HT1080 (cell line): ENCODE measurements at regions not wholly inside any gene's neighbourhood (a gene's known extent, or its start where the extent isn't known, plus 50 kb on each side); places are given as distances from the start of the nearest gene placed in this dataset.

Experiments
- DNase-seq: peaks from one replicate; pipeline ENCODE4 v3.0.0-alpha.2; 2015; ENCODE audit warnings: low read depth

DNA sequence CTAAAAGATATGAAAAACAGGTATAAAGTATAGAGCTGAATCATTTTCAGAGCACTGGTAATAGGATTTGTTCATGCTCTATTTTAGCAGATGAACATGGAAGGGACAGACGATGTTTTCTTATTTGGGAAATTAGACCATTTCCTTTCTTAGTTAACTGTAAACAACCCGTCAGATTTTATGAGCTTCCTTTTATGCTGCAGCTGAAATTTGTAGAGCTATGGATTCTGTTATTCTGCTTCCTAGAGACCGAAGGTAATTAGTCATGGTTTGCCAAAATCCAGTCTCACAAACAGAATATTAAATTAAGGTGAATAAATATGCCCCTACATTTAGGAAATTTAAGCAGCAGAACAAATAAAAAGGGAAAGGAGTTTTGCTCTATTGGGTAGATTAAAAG lies 180.2 kb upstream of the SYT1 start:
- no peak for DNase-seq

DNA sequence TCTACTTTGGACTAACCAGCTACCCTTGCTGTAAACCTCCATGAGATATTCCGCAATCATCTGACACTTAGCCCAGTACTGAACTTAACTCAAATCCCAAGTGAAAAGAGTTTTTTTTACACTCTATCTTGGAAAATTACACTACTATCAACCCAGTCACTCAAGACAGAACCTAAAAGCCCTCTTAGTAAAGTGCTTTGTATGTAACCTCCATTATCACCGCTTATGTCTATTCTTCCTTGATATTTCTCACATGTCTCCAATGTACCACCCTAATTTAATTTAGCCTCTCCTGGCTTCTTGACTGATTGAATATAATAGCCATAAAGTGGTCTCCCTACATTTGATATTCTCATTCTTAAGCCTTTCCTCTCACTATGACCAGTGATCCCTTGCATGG lies 168.8 kb upstream of the SYT1 start:
- no peak for DNase-seq

DNA sequence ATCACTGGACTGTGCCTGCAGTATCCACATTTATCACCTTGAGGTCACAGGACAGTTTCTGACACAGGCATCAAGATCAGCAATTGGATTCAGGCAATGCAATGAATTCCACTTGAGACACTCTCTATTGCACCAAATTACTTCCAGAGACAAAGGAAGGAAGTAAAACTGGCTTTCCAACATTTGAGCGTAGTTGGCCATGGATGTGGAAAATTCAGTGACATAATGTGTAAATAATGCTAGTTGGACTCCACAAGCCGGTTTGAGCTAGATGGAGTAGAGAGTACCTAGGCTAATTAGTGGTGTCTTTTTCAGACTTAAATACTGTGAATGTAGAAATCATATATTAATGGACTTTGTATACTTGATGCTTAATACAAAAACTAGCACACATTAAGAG lies 168.3 kb upstream of the SYT1 start:
- no peak for DNase-seq

DNA sequence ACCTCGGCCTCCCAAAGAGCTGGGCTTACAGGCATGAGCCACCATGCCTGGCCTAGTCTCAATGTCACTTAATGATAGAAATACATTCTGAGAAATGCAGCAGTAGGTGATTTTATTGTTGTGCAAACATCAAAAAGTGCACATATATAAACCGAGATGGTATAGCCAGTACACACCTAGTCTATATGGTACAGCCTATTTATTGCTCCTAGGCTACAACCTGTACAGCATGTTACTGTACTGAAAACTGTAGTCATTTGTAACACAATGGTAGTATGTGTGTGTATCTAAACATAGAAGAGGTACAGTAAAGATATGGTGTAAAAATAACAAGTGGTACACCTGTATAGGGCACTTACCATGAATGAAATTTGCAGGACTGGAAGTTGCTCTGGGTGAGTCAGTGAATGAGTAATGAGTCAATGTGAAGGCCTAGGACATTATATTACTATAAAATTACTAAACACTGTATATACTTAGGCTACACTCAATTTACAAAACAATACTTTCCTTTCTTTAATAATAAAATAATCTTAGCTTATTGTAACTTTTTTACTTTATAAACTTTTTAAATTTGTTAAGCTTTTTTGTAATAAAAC lies 166.7 kb upstream of the SYT1 start:
- peak; percentile 66 for DNase-seq

DNA sequence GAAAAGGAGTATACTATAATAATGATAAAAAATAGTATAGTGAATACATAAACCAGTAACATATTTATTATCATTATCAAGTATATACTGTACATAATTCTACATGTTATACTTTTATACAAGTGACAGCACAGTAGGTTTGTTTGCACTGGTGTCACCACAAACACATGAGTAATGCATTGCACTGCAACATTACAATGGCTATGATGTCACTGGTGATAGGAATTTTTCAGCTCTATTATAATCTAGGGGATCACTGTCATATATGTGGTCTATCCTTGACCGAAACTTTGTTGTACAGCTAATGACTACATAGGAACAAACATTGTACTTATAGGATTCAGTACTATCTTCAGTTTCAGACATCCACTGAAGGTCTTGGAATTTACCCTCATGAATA lies 165.8 kb upstream of the SYT1 start:
- DNase-seq: peak; percentile 35

DNA sequence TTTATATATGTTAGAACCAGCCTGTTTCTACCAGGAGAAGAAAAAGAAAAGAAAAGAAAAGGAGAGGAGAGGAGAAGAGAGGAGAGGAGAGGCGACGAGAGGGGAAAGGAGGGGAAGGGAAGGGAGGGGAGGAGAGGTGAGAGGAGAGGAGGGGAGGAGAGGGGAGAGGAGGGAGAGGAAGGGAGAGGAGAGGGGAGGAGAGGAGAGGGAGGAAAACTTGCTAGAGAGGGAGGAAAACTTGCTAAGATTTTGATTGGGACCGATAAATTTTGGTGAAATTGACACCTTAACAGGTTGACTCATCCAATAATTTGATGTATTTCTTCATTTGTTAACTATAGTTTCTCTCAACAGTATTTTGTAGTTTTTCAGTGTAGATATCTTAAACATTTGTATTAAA lies 164.0 kb upstream of the SYT1 start:
- DNase-seq: no peak

DNA sequence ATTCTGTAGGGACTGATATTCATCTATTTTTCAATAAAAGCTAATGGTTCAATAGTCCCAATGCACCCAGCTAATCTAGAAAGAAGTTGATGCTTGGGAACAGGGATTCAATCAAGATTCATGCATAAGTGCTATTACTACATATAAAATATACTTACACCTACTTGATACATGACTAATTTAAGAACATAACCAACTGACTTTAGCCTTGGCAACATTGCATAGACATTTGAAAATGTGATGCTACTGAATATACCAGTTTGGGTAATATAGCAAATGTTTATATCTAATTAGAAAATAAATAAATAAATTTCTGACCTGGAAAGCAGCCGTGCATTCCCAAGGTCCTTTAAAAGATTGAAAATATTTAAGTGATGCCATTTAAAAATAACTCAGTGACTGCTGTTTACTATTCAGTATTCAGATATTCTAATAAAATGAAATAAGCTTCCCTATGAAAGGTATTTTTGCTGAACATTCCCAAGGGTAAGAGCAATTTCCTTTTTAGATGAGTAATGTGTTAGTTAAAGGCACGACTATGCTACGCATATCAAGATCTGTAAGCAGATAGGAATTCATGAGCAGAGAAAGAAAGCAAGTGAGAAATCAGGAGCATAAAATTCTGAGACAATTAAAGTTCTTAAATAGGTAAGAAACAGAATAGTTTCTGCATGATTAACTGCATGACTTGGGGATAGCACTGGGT lies 160.6 kb upstream of the SYT1 start:
- DNase-seq: peak; percentile 90

DNA sequence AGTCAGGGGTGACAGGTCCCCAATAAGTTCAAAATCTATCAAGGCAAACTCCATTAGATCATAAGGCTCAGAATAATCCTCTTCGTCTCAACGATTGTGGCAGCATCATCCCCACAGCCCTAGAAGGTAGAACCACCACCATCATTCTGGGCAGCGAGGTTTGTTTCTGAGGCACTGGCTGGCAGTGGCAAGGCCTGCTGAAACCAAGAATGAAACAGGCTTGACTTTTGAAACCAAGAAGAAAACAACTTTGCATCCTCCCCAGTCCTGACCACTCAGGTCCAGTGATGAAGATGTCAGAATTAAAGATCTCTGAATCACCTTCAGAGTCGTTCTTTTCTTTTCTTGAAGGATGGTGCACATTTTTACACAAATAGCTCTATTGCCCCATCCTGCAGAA lies 152.6 kb upstream of the SYT1 start:
- no peak for DNase-seq

DNA sequence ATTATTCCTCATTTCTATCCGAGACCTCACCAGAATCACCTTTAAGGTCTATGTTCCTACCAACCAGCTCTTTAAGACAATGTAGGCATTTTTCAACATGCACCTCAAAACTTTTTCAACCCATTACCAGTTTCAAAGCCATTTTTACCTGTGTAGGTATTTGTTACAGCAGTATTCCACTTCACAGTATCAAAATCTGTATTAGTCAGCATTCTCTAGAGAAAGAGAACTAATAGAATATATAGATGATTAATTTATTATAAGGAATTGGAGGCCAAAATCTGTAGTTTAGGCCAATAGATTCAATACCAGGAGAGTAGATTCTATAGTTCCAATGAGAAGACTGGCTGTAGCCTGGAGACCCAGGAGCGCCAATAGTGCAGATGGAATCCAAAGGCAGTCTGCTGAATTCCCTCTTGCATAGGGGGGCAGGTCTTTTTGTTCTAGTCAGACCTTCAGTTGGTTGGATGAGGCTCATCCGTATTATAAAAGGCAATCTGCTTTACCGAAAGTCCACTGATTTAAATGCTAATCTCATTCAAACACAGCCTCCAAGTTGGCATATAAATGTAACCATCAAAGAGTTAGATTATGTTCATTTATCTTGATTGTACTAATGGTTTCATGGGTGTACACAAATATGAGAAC lies 151.6 kb upstream of the SYT1 start:
- no peak for DNase-seq

DNA sequence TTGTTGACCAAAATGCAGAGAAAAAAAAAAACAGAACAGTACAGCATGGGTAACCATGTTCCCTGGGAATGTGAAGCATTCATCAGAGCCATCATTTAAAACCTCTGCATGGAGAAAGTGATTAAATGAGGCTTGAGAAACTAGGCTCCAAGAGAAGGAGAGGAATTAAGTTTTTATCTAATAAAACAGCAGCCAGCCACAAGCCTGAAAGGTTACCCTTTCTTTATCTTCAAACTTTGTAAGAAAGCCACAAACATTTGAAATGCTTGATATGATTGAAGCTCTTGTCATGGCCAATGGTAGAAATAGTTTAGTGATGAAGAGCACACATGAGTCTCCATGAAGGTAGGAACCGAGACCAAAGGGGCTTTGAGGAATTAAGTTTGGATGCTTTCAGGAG lies 144.9 kb upstream of the SYT1 start:
- DNase-seq: no peak

DNA sequence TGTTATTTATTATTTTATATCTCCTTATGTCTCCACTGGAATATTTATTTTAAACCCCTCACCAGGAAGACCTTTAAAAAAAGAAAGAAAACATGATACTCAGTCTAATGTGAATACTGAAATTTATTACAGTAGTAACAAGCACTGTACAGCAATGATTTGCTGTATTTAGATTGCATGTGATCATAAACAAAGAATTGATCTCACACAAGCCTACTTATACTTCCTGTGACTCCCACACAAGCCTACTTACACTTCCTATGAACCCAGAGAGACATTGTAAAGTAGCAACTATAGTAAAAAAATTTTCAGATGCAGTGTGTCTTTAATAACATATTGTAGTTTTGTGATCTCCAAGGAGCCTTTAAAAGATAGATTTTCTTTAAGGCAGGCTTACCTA lies 142.7 kb upstream of the SYT1 start:
- DNase-seq: no peak

DNA sequence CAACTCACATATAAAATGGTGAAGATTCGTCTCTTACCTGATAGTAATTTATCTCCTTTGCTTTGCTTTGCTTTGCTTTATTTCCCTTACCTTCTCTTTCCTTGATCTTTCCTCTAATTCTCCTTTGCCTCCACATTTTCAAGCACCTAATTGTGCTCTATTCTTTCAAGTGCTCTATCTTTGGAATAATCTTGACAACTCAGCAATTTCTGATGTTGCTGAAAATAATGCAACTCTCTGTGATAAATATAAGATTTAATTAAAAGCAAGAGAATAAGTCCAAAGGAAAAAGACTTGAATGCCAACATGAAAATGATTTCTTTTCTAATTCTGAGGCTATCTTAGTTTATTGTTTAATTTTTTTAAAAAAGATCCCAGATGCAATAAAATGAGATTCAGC lies 139.5 kb upstream of the SYT1 start:
- DNase-seq: no peak

DNA sequence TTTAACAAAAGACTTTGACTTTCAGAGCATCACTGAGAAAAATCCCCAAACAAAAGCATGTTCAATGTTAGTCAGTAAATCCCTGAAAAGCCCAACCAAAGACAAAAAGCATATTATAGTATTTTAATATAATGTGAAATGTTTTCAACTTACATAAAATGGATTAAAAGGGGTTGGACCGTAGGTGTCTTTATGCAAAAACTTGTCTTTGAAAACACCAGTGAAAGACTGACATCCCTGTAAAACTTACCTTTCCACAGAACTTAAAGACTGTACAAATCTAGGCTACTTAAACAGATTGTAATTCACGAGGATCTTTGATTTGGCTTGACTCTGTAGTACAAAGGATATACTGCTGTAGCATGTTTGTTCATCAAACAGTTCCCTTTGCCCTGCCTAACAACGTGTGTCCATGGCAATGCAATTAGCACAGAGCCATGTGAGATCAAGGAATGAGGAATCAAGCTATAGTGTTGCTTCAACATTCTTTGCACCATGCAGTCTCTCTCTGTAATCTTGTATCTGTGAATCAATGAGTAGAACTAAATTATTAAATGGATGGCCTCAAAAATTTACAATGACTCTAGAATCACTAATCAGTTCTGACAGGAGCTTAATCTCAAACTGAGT lies 138.5 kb upstream of the SYT1 start:
- no peak for DNase-seq

DNA sequence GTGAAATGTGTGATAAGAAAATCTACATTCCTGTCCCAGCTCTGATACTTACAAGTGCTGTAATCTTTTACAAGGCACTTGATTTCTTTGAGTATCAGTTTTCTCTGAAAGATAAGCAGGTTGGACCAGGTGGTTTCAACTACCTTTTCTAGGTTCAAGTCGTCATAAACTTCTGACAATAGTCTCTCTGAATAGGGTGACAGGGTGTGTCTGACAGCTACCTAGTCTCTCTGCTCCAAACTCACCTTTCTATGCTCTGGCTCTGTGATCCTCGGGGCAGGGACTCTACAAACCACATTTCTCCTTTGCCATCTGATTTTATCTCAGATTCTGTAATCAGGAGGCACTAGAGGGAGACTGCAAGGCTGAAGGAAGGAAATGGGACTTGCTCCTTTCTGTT lies 137.7 kb upstream of the SYT1 start:
- no peak for DNase-seq

DNA sequence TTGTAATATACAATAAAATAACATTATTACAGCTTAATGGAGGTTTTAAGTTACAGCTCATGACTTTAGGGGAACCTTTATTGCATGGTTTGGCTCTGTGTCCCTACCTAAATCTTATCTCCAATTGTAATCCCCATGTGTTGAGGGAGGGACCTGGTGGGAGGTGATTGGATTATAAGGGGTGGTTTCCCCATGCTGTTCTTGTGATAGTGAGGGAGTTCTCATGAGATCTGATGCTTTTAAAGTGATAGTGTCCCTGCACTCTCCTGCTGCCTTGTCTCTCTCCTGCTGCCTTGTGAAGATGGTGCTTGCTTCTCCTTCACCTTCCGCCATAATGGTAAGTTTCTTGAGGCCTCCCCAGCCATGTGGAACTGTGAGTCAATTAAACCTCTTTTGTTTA lies 132.1 kb upstream of the SYT1 start:
- no peak for DNase-seq

DNA sequence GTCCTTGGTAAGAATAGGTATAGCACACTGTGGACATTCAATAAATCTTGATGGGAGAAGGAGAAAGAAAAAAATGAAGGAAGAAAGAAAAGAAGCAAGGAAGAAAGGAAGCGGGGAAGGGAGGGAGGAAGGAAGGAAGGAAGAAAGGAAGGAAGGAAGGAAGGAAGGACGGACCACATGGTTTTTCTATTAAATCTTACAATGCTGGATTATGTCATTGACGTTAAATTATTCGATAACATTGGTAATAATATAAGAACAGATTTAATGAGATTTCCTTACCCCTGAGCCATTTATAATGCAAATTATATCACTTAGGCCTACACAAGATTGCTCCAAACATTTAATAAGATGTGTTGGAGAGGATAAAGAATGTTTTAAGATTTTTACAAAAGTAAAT lies 124.9 kb upstream of the SYT1 start:
- DNase-seq: no peak

DNA sequence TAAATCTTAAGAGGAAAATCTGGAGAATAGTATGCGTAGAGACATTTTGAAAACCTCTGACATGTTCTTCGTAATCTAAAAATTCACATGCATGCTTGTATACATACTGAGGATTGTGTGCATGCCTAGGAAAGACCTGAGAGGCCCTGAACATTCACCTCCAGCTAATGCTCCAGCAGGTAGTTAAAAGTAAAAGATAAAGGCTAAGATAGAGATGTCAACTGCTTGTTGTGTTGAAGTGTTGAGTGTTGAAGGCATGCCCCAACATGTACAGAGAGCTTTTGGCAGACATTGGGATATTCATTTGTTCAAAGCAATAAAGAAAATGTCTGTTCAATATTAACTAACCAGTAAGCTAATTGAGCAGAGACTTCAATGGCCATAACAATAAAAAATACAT lies 118.6 kb upstream of the SYT1 start:
- no peak for DNase-seq

DNA sequence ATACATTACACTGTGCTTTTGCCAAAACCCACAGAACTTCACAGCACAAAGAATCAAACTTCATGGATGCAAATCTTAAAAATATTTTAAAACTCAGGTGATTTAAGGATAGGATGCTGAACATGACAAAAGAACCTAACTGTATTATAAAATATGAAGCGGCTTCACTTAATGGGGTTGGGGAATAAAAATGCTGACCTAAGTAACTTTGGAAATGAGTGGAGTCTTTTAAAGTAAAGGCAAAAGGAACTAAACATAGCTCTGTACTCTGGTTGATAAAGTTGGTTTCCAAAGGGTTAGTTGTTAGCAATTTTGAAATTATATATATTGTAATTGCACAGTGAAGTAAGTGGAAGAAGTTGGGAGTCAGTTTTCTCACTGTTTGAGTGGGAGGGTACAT lies 111.5 kb upstream of the SYT1 start:
- no peak for DNase-seq

DNA sequence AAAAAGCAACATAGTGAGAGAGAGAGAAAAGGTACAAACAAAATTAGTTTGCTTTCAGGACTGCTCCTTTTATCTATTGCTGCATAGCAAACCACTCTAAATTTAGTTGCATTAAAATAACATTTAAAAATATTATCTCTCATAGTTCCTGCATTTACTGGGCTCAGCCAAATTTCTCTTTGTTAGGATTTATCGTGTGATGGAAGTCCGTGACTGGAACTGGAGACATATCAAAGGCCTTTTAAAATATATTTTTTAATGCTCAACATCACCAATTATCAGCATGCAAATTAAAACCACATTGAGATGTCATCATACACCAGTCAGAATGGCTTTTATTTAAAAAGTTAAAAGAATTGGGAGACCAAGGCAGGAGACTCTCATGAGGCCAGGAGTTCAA lies 107.6 kb upstream of the SYT1 start:
- no peak for DNase-seq

DNA sequence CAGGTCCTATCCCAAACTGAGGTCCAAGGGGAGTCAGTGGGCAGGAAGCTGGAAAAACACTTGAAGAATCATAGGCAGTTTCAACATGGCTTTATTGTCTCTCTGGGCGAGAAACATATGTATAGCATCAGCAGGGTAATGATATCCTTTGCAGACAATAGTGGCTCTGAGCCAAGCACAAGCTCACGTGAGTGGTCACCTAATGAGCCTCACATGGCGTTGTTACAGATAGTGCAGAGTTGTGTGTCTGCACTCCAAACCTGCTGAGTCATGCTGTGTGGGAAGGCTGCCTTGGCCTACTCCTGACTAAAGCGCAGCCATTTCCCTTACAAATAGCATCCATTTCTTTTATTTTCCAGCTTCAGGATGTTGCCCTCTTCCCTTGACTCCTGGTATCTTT lies 105.2 kb upstream of the SYT1 start:
- DNase-seq: peak; percentile 63

DNA sequence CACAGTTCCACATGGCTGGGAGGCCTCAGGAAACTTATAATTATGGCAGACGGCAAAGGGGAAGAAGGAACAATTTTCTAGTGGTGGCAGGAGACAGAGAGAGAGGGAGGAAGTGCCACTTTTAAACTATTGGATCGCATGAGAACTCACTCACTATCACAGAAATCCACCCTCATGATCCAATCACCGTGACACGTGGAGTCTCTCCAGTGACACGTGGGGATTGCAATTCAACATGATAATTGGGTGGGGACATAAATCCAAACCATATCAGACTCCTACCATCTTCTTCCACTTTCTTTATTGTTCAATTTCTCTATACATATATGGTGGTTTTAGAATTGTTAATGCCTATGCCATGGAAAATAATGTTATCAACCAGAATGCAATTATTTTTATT lies 103.7 kb upstream of the SYT1 start:
- DNase-seq: no peak

DNA sequence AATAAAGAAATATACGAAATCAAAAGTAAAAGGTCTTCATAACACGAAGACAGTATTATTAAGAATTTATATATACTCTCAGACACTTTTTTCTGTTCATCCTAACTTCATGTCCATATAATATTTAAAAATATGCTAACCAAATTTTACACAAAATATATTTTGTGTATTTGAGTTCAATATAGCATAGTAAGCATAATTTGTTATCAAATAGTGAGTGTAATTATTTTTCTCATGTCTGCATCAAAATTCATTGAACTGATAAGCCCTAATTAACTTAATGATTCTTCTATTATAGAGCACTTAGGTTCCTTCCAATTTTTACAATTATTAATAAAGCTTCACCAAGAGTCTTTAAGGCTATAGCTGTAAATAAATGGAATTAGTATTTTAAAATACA lies 99.7 kb upstream of the SYT1 start:
- DNase-seq: no peak
